Osteoblast (primary cell): ENCODE measurements at regions not wholly inside any gene's neighbourhood (a gene's known extent, or its start where the extent isn't known, plus 50 kb on each side); places are given as distances from the start of the nearest gene placed in this dataset.

Source experiments
- DNase-seq: peaks from one replicate; pipeline ENCODE4 v3.0.0; 2011; ENCODE audit warnings: low spot score, mixed read lengths; ENCODE audit not compliant: insufficient read length; ENCODE audit errors: missing footprints
- H2AFZ ChIP-seq: 2 replicates; pipeline ENCODE4 v1.6.0; 2011; ENCODE audit warnings: mild to moderate bottlenecking, low read length
- H3K27ac ChIP-seq: 2 replicates; pipeline ENCODE4 v1.5.1; 2011; ENCODE audit warnings: mild to moderate bottlenecking, low read depth, low read length, moderate library complexity
- H3K27me3 ChIP-seq: 2 replicates; pipeline ENCODE4 v1.6.0; 2012; ENCODE audit warnings: mild to moderate bottlenecking, control low read depth, inconsistent platforms, low read length, moderate library complexity; ENCODE audit not compliant: insufficient read depth
- H3K36me3 ChIP-seq: 2 replicates; pipeline ENCODE4 v1.5.1; 2011; ENCODE audit warnings: mild to moderate bottlenecking, low read length, control low read depth, moderate library complexity; ENCODE audit not compliant: insufficient read depth
- H3K4me1 ChIP-seq: 2 replicates; pipeline ENCODE4 v1.5.1; 2011; ENCODE audit warnings: mild to moderate bottlenecking, low read length, control low read depth, moderate library complexity; ENCODE audit not compliant: insufficient read depth
- H3K4me2 ChIP-seq: 2 replicates; pipeline ENCODE4 v1.6.0; 2011; ENCODE audit warnings: mild to moderate bottlenecking, low read length; ENCODE audit not compliant: insufficient read depth
- H3K4me3 ChIP-seq: fragments of 200-600 bp; sonication (generic); 3 replicates; pipeline ENCODE4 v1.5.1; 2012; ENCODE audit warnings: mild to moderate bottlenecking, low read length, inconsistent platforms; ENCODE audit not compliant: insufficient read depth
- H3K79me2 ChIP-seq: 2 replicates; pipeline ENCODE4 v1.6.0; 2012; ENCODE audit warnings: mild to moderate bottlenecking, low read length, control low read depth, inconsistent platforms; ENCODE audit not compliant: insufficient read depth
- H3K9me3 ChIP-seq: 2 replicates; pipeline ENCODE4 v1.5.1; 2011; ENCODE audit warnings: low read depth, low read length, control low read depth
- H4K20me1 ChIP-seq: 2 replicates; pipeline ENCODE4 v1.6.0; 2012; ENCODE audit warnings: mild to moderate bottlenecking, low read length, control low read depth; ENCODE audit not compliant: insufficient read depth
- CTCF ChIP-seq: IDR thresholded peaks from 2 replicates; pipeline ENCODE4 v1.5.1; 2011; ENCODE audit warnings: mild to moderate bottlenecking, low read depth, low read length, moderate library complexity; ENCODE audit errors: extremely low read depth

GRCh38 chr7:138350701-138351357 lies 109.2 kb upstream of the TRIM24 start:
- Histone ChIP-seq H3K27ac (no peak overlapping the region), H3K4me2 (no peak overlapping the region), H3K9me3 (no peaks in the 10 kb centered on the region), H3K36me3 (no peaks in the 10 kb centered on the region), H4K20me1 (no peaks in the 10 kb centered on the region), H3K4me1 (no peaks in the 10 kb centered on the region), H2AFZ (no peak overlapping the region), H3K79me2 (no peaks in the 10 kb centered on the region), H3K27me3 (no peaks in the 10 kb centered on the region), H3K4me3 (no peak overlapping the region)
- DNase-seq = peak; percentile 17
- TF ChIP-seq CTCF = no peak

- DNase-seq = no peak
- Histone ChIP-seq H2AFZ (no peak overlapping the region), H3K27me3 (no peaks in the 10 kb centered on the region), H3K4me1 (no peaks in the 10 kb centered on the region), H3K4me3 (no peak overlapping the region), H3K36me3 (no peaks in the 10 kb centered on the region), H3K79me2 (no peaks in the 10 kb centered on the region), H3K27ac (no peak overlapping the region), H3K9me3 (no peaks in the 10 kb centered on the region), H3K4me2 (no peak overlapping the region), H4K20me1 (no peaks in the 10 kb centered on the region)
- TF ChIP-seq CTCF = no peak
Observed at GRCh38 chr7:138352570-138353461, 107.2 kb upstream of the TRIM24 start.

- no peak overlapping the region for H2AFZ ChIP-seq
- no peak for DNase-seq
- H3K27me3 ChIP-seq = no peaks in the 10 kb centered on the region
- no peak for TF ChIP-seq CTCF
- no peak overlapping the region for H3K27ac ChIP-seq
- H3K4me1 ChIP-seq = no peaks in the 10 kb centered on the region
- no peaks in the 10 kb centered on the region for H3K36me3 ChIP-seq
- no peak overlapping the region for H3K4me2 ChIP-seq
- no peaks in the 10 kb centered on the region for H3K79me2 ChIP-seq
- H3K4me3 ChIP-seq = no peak overlapping the region
- no peaks in the 10 kb centered on the region for H4K20me1 ChIP-seq
- no peaks in the 10 kb centered on the region for H3K9me3 ChIP-seq
Observed at GRCh38 chr7:138354066-138354465, 106.0 kb upstream of the TRIM24 start.

GRCh38 chr7:138355254-138355653 lies 104.8 kb upstream of the TRIM24 start:
- no peaks in the 10 kb centered on the region for H3K9me3 ChIP-seq
- H3K27ac ChIP-seq = no peak overlapping the region
- H3K27me3 ChIP-seq = no peaks in the 10 kb centered on the region
- H2AFZ ChIP-seq = no peak overlapping the region
- DNase-seq = no peak
- no peak overlapping the region for H3K4me2 ChIP-seq
- no peaks in the 10 kb centered on the region for H3K36me3 ChIP-seq
- no peaks in the 10 kb centered on the region for H3K79me2 ChIP-seq
- H3K4me3 ChIP-seq = no peak overlapping the region
- no peaks in the 10 kb centered on the region for H4K20me1 ChIP-seq
- H3K4me1 ChIP-seq = no peaks in the 10 kb centered on the region
- TF ChIP-seq CTCF = no peak
